ENCODE measurements at regions not wholly inside any gene's neighbourhood (a gene's known extent, or its start where the extent isn't known, plus 50 kb on each side); places are given as distances from the start of the nearest gene placed in this dataset.

- no peak for DNase-seq (ENCODE audit: low read depth)
Measured at GRCh38 chr14:65933400-65934069, 521.0 kb downstream of the FUT8 start.

- no peak for DNase-seq (ENCODE audit: low read depth)
Measured at GRCh38 chr14:65934070-65934435, 521.5 kb downstream of the FUT8 start.

DNA sequence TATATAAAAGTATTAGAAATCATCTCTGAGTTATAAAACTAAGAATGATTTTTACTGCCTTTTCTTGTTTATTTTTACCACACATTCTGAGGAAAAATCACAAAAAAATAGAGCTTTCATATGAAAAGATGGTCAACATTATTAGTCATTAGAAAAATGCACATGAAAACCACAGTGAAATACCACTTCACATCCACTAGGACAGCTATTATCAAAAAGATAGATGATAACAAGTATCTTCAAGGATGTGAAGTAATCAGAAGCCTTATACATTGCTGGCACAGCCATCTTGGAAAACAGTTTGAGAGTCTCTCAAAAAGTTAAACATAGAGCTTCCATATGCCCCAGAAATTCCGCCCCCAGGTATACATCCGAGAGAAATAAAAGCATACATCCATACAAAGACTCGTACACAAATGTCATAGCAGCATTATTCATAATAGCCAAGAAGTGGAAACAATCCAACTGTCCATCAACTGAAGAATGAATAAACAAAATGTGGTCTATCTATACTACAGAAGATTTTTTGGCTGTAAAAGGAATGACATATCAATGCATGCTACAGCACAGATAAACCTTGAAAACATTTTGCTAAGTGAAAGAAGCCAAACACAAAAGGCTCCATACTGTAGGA is 523.9 kb downstream of the FUT8 start:
- no peak for DNase-seq (ENCODE audit: low read depth)

DNA sequence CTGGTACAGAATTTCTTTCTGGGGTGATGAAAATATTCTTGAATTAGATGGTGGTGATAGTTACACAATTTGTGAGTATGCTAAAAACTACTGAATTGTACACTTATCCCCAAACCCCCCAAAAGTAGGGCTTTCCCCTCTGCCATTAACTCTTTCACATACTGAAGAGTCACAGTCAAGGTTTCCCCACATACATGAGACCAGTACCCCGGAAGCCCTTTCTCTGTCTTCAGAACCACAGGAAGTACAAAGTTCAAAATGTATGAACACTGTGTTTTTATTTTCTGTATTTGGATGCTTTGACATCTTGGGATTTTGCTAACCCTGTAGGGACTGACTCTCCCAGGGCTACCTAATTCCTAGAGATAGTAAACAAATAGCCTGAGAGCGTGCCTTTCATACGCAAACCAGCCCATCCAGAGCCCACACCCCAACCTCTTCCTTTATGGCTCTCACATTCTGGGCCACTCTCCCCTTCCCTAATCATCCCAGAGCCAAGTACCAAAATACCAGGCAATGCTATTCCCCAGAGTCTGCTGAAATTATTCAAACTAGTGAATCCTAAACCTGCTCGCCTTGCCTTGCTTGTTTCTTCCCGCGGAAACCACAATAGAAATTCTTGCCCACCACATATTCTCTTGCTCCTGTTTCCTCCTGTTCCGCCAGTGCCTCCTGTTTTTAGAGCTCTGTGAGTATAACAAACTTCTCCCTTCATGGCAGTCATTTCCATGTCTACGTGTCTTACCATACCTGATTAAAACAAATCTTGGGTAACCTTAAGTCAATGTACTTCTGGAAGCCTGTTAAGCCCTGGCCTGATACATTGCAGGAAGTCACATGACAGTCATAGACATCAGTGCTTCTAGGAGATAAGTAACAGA is 524.8 kb downstream of the FUT8 start:
- DNase-seq (ENCODE audit: low read depth) = no peak

- no peak for DNase-seq (ENCODE audit: low read depth)
Measured at GRCh38 chr14:65937960-65938316, 525.4 kb downstream of the FUT8 start.

DNA sequence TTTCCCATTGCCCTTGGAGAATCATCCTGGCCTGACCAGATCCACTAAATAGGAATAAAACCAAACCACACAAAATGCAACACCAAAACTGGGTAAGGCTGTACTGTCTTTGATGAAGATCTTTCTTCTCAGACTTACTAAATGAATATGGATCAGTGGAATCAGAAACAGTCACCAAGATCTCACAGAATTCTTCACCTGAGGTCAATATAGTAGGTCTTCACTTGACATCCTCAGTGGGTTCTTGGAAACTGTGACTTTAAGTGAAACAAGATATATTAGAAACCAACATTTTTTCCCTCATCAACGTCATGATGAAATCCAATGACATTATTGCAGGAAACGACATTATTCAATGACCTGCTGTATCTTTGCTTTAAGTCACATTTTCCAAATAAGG is 526.2 kb downstream of the FUT8 start:
- DNase-seq (ENCODE audit: low read depth) = no peak

DNA sequence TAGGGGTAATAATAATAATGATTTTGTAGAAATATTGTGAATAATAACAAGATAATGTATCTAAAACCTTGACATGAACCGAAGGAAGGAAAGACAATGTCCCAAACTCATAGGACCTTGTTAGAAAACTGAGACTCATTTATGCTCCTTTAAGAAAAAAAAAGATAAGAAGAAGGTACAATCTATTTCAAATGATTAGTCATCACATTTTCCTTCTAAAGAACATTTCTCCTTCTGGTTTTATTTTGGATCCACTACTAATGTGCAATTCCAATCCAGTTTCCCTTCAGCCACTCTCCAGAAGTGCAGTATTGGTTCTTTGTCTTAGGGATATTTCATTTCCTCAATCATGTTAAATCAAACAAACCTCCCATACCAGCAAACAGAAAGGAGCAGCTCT is 526.7 kb downstream of the FUT8 start:
- DNase-seq (ENCODE audit: low read depth) = no peak

DNA sequence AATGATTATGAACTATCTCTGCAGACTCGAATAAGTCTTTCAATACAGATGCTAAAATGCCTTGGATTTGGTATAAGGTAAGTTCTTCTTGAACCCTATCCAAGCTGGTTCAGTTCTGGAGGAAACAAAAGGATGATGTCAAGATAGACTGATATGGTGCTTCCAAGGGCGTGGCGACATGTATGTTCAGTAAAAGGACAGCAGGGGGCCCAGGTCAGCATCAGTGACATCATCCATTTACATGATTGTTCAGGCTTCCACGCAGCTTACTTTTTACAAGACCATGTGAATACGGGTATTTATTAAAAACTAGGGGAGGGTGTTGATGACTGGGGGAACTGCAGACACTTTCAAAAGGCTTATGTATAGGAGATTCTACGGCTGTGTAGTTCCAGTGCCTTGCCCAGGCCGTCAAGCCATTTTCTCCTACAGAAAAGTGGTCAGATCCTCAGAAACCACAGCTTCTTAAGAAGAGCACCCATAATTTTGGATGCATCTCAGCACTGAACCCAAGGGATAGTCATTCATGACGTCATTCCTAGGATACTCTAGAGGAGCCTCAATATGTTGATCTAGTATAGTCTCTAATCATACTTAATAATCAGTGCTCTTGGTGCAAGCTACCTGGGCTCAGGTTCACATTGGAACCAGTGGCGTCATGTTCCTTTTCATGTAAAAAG is 527.7 kb downstream of the FUT8 start:
- peak; percentile 3 for DNase-seq (ENCODE audit: low read depth)

GRCh38 chr14:65941091-65941490 is 528.6 kb downstream of the FUT8 start:
- no peak for DNase-seq (ENCODE audit: low read depth)

DNA sequence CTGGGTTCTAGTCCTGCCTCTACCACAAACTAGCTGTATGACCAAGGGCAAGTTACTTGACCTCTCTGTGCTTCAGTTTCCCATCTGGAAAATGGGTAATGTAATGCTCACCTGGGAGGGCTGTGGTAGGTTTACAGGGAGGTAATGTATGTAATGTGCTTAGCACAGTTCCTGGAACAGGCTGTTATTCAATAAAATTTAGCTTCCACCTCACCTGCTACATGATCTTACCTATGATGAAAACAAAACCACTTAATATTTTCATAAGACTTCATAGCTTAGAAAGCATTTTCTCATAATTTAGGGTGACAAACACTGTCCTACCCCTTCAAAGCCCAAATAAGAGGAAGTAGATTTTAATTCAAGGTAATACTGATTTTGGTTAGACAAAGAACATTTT is 530.6 kb downstream of the FUT8 start:
- no peak for DNase-seq (ENCODE audit: low read depth)

DNA sequence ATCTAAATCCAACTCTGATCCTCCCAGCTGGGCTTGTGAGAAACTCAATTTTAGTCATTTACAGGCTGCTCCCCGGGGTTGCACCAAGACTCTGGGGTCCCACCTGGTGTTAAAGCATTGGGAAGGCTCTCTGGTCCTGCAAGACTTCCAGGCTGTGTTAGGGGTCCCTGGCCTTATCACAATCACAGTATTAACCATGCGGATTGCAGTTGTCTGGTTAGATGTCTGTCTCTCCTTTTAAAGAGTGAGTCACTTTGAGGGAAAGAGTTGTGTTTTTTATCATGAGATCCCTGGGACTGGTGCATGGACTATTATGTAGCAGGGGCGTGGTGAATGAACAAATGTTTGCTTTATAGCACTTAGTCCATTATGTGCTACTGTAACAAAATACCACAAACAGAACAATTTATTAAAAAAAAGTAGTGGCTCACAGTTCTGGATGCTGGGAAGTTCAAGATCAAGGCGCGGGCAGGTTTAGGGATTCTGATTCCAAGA is 531.4 kb downstream of the FUT8 start:
- no peak for DNase-seq (ENCODE audit: low read depth)

DNA sequence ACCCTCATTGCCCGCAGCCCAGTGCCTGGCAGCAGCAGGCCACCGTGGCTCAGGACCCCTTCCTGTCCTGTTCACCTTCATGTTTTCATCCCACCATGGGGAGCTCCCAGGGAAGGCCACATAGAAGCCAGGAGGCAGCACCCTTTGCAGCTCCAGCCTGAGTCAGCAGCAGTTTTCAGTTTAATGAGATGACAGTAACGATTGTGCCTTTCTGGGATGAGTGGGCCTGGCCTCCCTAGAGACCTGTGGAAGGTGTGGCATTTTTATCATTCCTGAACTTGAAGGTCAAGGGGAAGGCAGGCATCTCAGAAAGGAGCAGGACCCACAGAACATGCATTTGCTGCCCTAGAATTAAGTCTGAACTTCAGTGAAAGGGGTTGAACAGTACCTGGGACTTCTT is 532.8 kb downstream of the FUT8 start:
- DNase-seq (ENCODE audit: low read depth) = no peak

GRCh38 chr14:65946494-65946893 is 534.0 kb downstream of the FUT8 start:
- no peak for DNase-seq (ENCODE audit: low read depth)

DNA sequence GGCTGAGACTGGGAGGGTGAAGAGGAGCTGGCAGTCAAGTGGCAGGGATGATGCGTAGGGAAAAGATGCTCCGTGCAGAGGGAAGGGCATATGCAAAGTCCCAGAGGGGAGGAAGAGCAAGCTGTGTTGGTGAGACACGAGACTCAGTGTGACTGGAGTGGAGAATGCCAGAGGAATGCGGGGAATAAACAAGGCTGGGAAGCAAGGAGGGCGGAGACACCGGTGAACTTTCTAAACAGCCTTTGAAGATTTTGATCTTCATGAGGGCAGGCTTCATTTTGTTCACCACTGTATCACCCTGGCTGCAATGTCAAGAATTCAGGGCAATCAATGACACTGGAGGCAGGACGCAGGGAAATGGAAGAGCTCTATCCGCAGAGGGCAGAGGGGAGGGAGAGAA is 535.8 kb downstream of the FUT8 start:
- DNase-seq (ENCODE audit: low read depth) = no peak

GRCh38 chr14:65949711-65950516 is 536.3 kb upstream of the CCDC196 start:
- peak; percentile 3 for DNase-seq (ENCODE audit: low read depth)

GRCh38 chr14:65954942-65955341 is 531.2 kb upstream of the CCDC196 start:
- DNase-seq (ENCODE audit: low read depth) = no peak

DNA sequence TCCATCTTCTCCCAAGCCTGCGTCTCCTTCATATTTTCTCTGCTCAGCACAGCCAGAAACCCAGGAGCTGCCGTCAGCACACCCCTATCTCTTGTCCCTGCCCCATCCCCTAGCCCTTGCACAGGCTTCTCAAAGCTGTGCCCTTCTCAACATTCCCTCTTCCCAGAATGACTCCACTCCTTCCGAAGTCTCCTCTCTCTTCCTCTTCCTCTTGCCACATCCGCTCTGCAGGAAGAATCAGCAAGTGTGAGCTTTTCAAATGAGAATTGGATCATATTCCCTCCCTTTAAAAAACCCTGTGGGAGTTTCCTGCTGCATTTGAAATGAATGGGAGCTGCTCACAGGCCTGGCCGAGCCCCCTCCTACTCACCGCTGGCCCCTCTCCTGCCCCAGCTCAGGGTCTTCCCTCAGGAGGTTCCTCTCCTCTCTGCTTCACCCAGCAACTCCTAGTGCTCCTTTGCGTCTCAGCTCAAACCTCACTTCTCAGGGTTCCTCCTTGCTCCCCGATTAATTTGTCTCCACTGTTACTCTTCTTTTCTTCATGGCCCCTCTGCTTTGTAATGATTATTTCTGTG is 528.5 kb upstream of the CCDC196 start:
- DNase-seq (ENCODE audit: low read depth) = no peak

- DNase-seq (ENCODE audit: low read depth) = peak; percentile 15
Measured at GRCh38 chr14:65958664-65959562, 527.3 kb upstream of the CCDC196 start.

GRCh38 chr14:65959563-65960024 is 526.6 kb upstream of the CCDC196 start:
- no peak for DNase-seq (ENCODE audit: low read depth)

- DNase-seq (ENCODE audit: low read depth) = peak; percentile 37
Measured at GRCh38 chr14:65961004-65961403, 525.2 kb upstream of the CCDC196 start.

Data from LHCN-M2 (cell line).